GM12874 (cell line): ENCODE measurements at regions not wholly inside any gene's neighbourhood (a gene's known extent, or its start where the extent isn't known, plus 50 kb on each side); places are given as distances from the start of the nearest gene placed in this dataset.

Experiments
- TF ChIP-seq, protein P1 (sequence below): IDR thresholded peaks from 2 replicates; pipeline ENCODE4 v1.5.1; 2011; ENCODE audit warnings: low read depth, mild to moderate bottlenecking, control low read depth, low read length, moderate library complexity; ENCODE audit not compliant: insufficient read depth

DNA sequence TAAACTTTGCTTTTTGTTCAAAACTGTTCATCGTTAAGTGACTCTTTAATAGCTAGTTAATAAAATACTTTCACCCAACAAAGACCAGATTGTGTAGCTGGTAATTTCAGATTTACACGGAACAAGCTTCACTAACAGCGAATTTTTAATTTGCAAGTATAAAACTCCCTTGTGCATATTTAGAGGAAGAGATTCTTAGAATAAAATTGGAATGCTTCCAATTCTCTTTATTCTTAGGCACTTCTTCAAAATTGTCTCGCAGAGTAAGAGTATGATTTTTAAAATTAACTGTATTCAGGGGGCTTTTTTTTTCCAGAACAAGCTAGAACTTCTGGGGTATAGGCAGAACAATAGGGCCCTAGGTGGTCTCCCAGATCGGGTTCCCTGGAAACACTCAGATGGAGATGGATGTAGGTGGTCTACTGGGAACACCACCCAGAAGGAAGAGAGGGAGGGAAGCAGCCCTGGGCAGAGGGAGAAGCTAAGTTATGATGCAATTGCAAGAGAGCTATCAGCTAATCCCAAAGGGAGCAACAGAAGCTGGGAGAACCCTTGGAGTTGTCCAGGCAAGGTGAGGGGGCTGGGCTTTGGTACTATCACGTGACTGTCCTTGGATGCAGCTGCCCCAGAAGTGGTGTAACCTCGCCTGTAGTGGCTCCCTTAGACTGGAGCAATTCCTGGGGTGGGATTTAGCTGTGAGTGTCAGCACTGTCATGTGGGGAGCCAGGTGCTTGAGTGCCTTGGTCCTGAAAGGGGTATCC lies 151.7 kb upstream of the ASB18 start:
- TF ChIP-seq, protein P1, sequence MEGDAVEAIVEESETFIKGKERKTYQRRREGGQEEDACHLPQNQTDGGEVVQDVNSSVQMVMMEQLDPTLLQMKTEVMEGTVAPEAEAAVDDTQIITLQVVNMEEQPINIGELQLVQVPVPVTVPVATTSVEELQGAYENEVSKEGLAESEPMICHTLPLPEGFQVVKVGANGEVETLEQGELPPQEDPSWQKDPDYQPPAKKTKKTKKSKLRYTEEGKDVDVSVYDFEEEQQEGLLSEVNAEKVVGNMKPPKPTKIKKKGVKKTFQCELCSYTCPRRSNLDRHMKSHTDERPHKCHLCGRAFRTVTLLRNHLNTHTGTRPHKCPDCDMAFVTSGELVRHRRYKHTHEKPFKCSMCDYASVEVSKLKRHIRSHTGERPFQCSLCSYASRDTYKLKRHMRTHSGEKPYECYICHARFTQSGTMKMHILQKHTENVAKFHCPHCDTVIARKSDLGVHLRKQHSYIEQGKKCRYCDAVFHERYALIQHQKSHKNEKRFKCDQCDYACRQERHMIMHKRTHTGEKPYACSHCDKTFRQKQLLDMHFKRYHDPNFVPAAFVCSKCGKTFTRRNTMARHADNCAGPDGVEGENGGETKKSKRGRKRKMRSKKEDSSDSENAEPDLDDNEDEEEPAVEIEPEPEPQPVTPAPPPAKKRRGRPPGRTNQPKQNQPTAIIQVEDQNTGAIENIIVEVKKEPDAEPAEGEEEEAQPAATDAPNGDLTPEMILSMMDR: no peak

DNA sequence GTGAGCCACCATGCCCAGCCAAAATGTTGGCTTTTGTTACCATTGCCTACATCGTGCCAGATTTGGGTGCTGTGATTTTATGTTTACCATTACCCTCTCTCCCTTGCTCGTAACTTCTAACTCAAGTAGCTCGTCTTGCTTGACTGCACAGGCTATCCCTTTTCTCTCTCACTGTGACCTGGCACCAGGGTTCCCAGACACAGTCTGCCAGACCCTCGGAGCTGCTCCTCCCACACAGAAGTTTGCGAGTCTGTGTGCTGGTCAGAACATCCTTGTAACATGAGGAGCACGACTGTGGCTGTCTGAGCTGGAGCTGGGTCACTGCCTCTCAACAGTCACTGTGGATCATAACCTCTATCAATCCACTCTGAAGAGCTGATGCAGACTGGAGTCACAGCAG lies 152.5 kb upstream of the ACKR3 start:
- TF ChIP-seq, protein P1: no peak

DNA sequence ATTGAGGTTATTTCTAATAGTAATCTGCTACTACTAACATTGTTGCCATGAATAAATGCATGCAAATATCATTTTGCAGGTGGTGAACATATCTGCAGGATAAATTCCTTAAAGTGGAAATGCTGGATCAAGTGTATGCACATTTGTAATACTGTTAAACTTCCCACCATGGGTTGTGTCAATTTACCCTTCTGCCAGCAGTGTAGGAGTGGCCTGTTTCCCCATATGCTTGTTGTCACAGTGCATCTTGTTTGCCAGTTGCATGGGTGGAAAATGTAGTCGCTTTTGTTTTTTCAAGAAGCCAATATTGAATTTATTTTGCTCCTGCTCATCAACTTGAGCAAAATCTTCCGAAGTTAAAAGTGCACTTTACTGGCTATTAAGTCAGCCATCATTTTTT lies 139.0 kb upstream of the ACKR3 start:
- TF ChIP-seq, protein P1: no peak

DNA sequence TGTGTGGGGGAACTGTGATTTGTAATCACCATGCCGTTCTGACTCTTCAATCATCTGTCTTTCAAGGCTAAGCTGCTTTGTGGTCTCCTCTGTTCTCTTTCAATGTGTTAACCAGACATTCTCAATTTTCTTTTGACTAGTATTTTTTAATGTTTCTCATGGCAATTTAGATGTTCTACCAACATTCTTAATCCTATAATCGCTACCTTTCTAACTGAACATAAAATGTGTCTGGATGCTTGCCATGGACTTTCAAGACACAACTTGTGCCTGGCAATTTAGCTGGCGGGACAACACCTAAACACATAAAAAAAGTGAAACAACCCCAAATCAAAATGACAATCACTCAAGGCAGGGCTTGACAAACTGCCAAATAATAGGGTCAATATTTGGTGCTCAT lies 135.0 kb upstream of the ACKR3 start:
- TF ChIP-seq, protein P1: no peak

DNA sequence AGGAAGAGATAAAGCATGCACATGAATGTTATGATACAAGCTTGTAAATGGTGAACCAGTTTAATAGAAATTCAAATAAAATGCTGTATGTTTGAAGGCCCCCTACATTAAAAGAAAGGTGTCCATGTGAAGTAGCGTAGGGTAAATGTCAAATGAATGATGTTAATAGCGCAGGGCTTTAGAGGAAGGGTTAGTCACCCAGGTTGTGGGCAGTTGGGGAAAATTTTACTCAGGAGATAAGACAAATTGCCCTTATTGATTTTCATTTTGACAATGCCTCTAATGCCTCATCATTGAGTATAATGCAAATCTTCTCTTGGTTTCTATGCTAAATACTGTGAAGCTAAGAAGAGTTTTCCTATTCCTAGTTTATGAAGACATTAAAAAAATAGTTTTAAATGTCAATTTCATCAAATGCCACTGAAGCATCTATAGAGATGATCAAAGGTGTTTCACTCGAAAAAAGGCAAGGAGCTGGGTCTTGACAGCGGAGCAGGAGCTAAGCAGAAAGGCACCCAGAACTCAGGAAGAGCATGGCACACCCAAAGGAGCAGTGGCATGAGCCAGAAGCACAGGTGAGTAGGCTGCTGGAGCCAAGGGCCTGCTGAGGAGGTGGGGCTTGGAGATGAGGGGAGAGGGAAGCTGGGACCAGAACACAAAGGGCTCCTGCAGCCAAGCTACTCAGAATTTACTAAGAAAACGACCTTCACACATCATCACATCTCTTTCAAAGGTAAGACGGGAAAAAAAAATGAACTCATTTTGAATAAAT lies 129.3 kb upstream of the ACKR3 start:
- TF ChIP-seq, protein P1: no peak

DNA sequence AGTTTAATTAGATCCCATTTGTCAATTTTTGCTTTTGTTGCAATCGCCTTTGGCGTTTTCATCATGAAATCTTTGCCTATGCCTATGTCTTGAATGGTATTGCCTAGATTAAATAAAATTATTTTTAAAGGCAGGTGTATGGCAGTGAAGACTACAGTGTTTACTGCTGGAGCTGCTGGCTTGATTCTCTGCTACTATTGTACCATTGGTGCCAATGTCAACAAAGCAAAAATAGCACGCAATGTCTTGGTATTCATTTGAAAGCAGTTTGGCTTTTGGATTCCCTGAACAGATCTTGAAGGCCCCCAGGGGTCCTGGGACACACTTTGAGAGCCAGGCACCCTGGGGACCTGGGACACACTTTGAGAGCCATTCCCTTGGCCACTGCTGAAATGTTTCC lies 125.4 kb upstream of the ACKR3 start:
- TF ChIP-seq, protein P1: no peak

DNA sequence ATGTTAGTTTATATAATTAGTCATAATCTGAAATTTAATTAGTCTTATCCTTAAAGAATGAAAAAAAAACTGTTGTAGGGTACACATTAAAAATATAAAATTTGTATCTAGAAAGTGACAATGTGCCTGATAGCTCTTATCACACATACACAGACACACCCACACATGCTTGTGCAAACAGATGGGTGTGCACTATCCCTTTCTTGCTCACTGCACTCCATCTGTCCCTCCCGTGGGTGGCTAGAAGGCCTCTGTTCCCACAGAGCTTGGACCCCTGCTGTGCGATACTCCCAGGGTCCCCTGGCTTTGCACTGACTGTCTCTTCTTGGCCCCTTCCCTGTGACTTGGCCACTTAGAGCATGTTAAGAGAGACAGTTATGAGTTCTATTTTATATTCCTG lies 123.9 kb upstream of the ACKR3 start:
- TF ChIP-seq, protein P1: no peak
